Thoracic aorta (tissue), 2 donors: ENCODE measurements at regions not wholly inside any gene's neighbourhood (a gene's known extent, or its start where the extent isn't known, plus 50 kb on each side); places are given as distances from the start of the nearest gene placed in this dataset.

ENCODE experiments used
- ATAC-seq: fragments of 150-250 bp; one replicate; pipeline ENCODE4 v1.8.0; 2017; ENCODE audit warnings: low read depth; ENCODE audit not compliant: insufficient number of reproducible peaks, low FRiP score
- DNase-seq: peaks from one replicate; pipeline ENCODE4 v3.0.0-alpha.2; 2020; ENCODE audit warnings: low spot score
- H3K27ac ChIP-seq, 2 donors: fragments of 200-600 bp; sonication (generic); 1 replicate in 1 of 2; 2 replicates in 1 of 2; pipeline ENCODE4 v1.5.1; 2016; ENCODE audit warnings: mild to moderate bottlenecking in 2 of 2, moderate library complexity in 2 of 2
- H3K27me3 ChIP-seq: fragments of 200-600 bp; sonication (generic); replicated peaks from 2 replicates; pipeline ENCODE4 v1.6.0; 2016; ENCODE audit warnings: mild to moderate bottlenecking; ENCODE audit not compliant: insufficient read depth
- H3K36me3 ChIP-seq: fragments of 200-600 bp; sonication (generic); one replicate; pipeline ENCODE4 v1.5.1; 2016
- H3K4me1 ChIP-seq, 2 donors: fragments of 200-600 bp; sonication (generic); 1 replicate in 1 of 2; 2 replicates in 1 of 2; pipeline versions ENCODE4 v1.5.1 to v1.6.0; 2016; ENCODE audit warnings: low read depth in 2 of 2, mild to moderate bottlenecking in 1 of 2; ENCODE audit not compliant: control insufficient read depth in 1 of 2
- H3K4me3 ChIP-seq: fragments of 200-600 bp; sonication (generic); 2 replicates; pipeline ENCODE4 v1.5.1; 2016; ENCODE audit warnings: mild to moderate bottlenecking
- H3K9me3 ChIP-seq: fragments of 200-600 bp; sonication (generic); 2 replicates; pipeline ENCODE4 v1.5.1; 2016
- TF ChIP-seq, protein P1 (sequence below): fragments of 200-600 bp; sonication (generic); IDR thresholded peaks from one replicate; pipeline ENCODE4 v1.5.1; 2019; ENCODE audit warnings: antibody characterized with exemption

DNA sequence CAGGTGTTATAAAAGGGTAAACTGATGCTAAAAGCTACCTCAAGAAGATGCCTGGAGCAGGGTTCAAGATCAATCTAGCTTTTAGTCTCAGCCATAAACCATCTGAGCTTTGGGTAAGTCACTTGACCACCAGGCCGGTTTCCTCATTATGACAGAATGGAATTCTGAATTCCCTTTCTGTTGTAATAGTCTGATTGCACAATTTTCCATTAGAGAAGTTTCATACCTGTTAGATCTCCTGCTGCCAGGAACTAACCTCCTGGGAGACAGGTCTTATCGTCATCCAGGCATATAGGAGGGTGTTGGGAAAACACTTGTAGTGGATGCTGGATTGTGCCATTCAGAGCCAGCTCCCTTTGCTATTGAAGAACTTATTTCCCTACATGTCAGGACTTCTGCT, 272.5 kb downstream of the TDRD15 start:
- no peaks in the 10 kb centered on the region for H3K36me3 ChIP-seq
- no peak for ATAC-seq

DNA sequence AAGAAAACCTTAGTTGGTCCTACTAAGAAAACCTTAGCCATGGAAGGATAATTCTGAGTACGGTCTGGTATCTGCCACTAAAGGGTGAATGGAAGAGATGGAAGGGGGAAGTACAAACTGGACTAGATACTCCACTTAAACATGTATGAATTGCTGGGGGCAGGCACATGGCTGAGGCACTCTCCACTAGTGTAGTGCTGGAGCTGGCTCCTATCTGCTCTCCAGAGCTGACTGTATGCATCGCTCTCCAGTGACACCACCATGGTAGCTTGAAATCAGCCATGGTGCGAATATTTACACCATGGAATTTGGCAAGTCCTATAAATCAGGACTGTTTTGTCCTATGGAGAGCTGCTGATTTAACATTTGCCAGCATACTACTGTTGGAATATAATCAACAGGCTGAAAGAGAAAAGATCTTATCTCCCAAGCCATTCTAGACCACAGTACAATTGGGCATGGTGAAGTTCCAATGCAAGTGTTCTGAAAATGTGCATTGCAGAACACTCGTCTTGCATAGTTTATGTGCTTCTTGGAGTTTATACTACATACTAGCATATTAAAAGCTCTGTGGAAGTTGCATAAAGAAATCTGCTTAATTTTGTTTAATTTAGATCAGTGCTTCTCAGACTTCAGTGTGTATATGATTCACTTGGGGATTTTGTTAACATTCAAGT, 277.4 kb downstream of the TDRD15 start:
- Histone ChIP-seq H3K36me3 (no peaks in the 10 kb centered on the region), H3K9me3 (no peaks in the 10 kb centered on the region), H3K4me1 (no peaks in the 10 kb centered on the region), H3K27me3 (no peaks in the 10 kb centered on the region), H3K4me3 (no peak overlapping the region), H3K27ac (no peak overlapping the region)
- TF ChIP-seq, protein P1, sequence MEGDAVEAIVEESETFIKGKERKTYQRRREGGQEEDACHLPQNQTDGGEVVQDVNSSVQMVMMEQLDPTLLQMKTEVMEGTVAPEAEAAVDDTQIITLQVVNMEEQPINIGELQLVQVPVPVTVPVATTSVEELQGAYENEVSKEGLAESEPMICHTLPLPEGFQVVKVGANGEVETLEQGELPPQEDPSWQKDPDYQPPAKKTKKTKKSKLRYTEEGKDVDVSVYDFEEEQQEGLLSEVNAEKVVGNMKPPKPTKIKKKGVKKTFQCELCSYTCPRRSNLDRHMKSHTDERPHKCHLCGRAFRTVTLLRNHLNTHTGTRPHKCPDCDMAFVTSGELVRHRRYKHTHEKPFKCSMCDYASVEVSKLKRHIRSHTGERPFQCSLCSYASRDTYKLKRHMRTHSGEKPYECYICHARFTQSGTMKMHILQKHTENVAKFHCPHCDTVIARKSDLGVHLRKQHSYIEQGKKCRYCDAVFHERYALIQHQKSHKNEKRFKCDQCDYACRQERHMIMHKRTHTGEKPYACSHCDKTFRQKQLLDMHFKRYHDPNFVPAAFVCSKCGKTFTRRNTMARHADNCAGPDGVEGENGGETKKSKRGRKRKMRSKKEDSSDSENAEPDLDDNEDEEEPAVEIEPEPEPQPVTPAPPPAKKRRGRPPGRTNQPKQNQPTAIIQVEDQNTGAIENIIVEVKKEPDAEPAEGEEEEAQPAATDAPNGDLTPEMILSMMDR: no peak
- DNase-seq: no peak
- ATAC-seq: no peak

More for the DNA sequence above, 272.5 kb downstream of the TDRD15 start:
- no peaks in the 10 kb centered on the region for H3K4me1 ChIP-seq
- no peak overlapping the region for H3K27ac ChIP-seq
- no peaks in the 10 kb centered on the region for H3K27me3 ChIP-seq
- TF ChIP-seq, protein P1: no peak
- no peak overlapping the region for H3K4me3 ChIP-seq
- DNase-seq: no peak
- no peaks in the 10 kb centered on the region for H3K9me3 ChIP-seq

DNA sequence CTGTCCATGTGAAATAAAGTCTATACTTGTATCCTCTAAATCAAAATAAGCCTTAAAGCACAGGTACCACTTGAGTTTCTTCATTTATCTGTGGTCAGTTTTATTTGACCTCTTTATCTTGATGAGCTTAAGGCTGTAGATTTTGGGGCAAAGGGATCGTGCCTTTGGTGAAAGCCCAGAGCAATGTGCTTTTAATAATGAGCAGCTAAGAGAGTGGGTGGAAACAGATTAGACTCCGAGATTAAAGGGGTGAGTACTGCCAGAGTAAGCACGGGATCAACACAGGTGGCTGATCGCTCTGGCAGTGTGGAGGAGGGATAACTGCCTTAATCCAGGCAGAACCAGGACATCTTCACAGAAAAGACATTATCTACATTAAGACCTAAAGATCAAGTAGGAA, 280.4 kb downstream of the TDRD15 start:
- no peaks in the 10 kb centered on the region for H3K4me1 ChIP-seq
- no peaks in the 10 kb centered on the region for H3K36me3 ChIP-seq
- ATAC-seq (no peak), DNase-seq (no peak)
- H3K4me3 ChIP-seq: no peak overlapping the region
- TF ChIP-seq, protein P1: no peak
- H3K27me3 ChIP-seq: no peaks in the 10 kb centered on the region
- H3K27ac ChIP-seq: no peak overlapping the region
- no peaks in the 10 kb centered on the region for H3K9me3 ChIP-seq

DNA sequence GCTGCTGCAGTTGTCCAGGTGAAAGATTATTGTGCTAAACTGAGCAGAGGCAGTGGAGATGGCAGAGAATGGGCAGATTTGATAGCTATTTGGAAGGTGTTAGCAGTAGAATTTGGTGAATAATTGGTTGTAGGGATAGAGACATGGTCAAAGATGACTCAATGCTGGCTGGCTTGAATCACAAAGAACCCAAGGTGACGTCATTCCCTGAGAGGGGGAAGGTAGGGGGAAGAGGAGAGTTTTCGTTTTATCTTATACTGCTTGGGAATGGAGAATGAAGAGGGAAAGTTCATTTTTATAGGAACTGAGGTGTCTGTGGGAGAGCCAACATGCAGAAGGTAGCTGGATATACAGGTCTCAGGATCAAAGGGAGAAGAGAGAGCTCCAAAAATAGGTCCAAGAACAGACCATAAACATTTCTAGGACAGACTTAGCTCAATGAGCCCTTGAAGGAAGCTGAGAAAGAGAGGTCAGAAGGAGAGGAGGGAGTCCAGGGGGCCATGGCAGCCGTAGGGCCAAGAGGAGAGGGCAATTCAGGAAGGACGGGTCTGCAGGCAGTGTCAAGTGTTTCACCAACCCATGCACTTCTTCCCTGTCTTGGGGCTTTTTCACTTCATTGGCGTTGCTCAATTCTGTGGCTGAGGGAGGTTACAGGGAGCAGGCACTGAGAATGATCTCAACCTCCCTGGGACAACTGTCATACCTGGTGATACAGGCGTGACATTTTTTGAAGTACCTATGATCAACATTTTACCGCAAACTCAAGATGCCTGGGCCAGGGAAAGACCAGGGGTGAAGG, 281.3 kb downstream of the TDRD15 start:
- H3K27ac ChIP-seq: no peak overlapping the region
- no peaks in the 10 kb centered on the region for H3K4me1 ChIP-seq
- H3K36me3 ChIP-seq: no peaks in the 10 kb centered on the region
- ATAC-seq: no peak
- H3K4me3 ChIP-seq: no peak overlapping the region
- no peaks in the 10 kb centered on the region for H3K27me3 ChIP-seq
- DNase-seq: no peak
- TF ChIP-seq, protein P1: no peak
- H3K9me3 ChIP-seq: no peaks in the 10 kb centered on the region

DNA sequence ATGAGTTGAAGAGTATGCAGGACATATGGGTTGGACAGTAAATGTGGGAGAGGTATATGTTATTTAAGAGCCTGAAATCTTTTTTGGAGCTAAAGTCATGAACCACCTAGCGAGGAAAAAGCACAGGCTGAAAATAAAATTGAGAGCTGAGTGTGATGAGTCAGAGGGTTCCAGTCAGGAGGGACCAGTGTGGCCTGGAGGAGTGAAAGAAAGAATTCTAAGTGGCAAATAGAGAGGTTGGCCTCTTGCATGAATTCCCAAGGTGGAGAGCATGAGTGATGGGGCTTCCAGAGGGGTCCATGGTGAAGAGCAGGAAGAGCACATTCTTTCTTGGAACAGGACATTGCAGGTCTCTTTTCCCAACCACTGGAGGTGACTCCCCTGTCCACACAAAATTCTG, 282.6 kb downstream of the TDRD15 start:
- Histone ChIP-seq H3K4me3 (no peak overlapping the region), H3K27ac (no peak overlapping the region), H3K27me3 (no peaks in the 10 kb centered on the region), H3K9me3 (no peaks in the 10 kb centered on the region), H3K36me3 (no peaks in the 10 kb centered on the region), H3K4me1 (no peaks in the 10 kb centered on the region)
- ATAC-seq (no peak), DNase-seq (no peak)
- TF ChIP-seq, protein P1: no peak
